GM19240 (cell line): ENCODE measurements at regions not wholly inside any gene's neighbourhood (a gene's known extent, or its start where the extent isn't known, plus 50 kb on each side); places are given as distances from the start of the nearest gene placed in this dataset.
"Not testable (repeated sequence)": the region's sequence is repeated elsewhere in the genome, so short reads cannot be mapped to it uniquely, and the experiment has no call there.

Experiments used
- DNase-seq: peaks from one replicate; pipeline ENCODE4 v3.0.0; 2011; ENCODE audit warnings: low spot score; ENCODE audit not compliant: insufficient read length

- DNase-seq, result no peak
These were observed 531.9 kb upstream of the CHD1 start for GRCh38 chr5:99460701-99461100.

GRCh38 chr5:99453196-99453595 lies 524.4 kb upstream of the CHD1 start:
- DNase-seq, result no peak

DNA sequence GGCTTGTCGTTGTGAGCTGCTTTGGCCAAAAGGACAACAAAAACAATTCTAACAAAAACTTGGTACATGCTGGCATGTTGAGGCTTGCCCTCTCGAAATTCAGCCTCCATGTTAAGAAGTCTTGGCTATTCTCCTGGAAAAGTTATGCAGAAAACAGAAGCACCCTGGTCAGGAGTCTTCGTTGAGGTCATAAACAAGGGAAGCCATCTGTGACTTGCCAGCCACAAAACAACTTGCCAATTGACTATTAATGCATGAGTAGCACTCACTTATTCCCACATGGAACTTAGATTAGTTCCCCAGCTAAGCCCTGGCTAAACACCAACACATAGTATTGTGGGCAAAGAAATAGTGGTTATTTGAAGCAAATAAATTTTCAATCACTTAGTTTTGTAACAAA lies 521.0 kb upstream of the CHD1 start:
- no peak for DNase-seq

DNA sequence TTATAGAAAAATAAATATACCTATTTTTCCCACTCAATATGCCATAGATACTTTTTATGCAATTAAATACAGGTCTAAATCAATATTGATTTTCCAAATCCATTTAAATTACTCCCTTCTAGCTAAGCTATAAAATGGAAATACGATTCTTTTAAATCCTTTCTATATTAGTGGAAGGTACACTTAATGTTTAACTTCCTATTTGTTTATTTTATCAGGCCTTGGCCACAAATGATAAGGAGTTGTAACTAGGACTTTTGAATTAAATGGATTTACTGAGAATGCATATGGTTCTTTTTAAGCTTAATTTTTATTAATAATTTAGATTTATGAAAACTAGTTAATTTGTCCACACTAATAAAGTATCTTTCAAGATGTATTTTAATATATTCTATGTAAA lies 517.0 kb upstream of the CHD1 start:
- no peak for DNase-seq

DNA sequence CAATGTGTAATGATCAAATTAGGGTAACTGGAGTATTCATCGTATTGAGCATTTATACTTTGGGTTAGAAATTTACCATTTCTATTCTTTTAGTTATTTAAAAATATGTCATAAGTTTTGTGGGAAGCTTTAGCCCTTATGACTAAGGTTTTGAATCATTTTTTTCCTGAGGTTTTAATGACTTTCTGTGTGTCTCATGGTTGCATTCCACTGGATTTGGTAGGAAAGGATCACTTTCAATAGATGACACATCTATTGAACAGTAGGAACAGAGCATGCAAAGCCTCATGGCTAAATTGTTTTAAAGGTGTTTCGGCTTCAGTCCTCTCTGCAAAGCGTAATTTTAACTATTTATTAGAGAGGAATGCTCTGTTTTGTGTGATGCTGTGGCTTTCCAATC lies 512.4 kb upstream of the CHD1 start:
- DNase-seq, result no peak

GRCh38 chr5:99438619-99439018 lies 509.8 kb upstream of the CHD1 start:
- DNase-seq, result no peak

DNA sequence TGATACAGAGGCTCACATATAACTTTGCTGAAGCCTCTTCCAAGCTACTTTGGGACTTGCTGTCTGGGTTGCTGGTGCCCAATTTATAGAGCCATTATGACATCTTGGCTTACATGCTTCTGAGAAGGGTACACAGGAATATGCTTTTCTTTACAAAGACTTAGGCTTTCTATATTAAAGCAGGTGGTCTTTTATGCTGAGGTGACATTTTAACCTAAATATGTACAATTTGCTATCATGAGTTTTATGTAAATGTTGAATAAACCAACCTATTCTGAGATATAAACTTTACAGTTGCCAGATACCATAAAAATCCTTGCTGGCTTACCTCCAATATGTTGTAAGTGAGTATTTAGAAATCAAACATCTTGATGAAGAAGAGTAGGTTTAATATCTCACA lies 509.2 kb upstream of the CHD1 start:
- no peak for DNase-seq

DNA sequence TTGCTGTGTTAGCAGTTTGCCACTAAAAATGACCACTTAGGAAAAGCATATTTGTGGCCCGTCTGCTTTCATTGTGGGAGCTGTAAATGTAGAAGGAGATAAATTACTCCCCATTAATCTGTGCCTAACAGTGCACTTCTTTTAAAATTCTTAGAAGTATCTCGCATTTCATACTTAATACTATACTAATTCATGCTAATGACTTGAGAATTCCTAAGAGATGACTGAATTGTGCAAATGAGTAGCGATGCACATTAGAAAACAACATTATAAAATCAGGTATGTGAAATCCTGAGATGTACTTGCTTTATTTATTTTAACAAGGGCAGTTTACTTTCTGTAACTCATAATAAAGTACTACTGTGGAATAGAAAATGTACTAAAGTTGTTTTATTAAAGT lies 494.6 kb upstream of the CHD1 start:
- not testable (repeated sequence) for DNase-seq

DNA sequence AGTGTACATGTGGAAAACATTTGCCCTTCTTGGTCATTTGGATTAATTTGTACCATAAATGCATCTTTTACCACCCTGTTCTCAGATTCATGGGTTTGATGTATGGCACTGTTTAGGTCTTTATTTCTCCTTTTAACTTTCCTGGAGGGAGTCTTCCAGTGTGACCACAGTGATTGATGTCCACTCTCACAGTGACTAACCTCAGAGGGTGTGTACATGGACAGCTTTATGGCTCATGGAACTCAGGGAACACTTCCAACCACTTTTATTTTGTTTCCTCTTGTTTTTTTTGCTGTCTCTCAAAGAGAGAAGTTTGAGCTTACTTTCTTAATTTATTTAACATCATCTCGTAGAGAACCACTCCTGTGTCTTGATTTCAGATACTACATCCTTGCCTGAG lies 489.8 kb upstream of the CHD1 start:
- not testable (repeated sequence) for DNase-seq

DNA sequence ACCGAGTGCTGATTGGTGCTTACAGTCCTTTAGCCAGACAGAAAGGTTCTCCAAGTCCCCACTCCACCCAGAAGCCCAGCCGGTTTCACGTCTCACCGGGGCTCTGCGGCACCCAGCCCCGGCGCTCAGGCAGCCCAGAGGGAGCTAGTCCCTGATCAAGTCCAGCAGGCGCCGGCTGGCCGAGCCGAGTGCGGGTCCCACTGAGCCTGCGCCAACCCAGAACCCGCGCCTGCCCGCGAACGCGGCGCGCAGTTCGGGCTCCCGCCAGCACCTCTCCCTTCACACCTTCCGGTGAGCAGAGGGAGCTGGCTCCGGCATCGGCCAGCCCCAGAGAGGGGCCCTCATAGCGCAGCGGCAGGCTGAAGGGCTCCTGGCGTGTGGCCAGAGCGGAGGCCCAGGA lies 481.6 kb upstream of the CHD1 start:
- not testable (repeated sequence) for DNase-seq

DNA sequence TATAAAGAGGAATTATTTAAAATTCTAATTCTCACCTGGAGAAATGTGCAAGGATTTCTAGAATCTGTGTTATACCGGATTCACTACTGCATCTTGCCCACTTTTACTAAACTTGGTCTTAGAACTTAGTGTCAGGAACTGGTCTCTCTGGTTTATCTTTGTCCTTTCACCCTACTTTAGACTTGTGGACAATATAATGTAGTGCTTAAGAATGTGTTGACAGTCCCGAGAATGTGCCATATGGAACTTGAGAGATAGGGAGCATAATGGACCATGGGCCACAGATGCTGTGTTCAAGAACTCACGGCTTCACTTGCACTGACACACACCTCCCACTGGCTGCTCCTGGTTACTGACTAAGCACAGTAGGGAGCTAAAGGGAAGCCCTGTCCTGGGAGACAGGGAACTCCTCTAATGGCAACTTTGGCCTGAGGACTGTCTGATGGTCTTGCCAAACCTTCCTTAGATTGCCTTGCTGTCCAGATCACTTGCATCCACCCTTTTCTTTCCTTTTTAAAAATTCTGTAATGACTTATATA lies 476.0 kb upstream of the CHD1 start:
- not testable (repeated sequence) for DNase-seq

DNA sequence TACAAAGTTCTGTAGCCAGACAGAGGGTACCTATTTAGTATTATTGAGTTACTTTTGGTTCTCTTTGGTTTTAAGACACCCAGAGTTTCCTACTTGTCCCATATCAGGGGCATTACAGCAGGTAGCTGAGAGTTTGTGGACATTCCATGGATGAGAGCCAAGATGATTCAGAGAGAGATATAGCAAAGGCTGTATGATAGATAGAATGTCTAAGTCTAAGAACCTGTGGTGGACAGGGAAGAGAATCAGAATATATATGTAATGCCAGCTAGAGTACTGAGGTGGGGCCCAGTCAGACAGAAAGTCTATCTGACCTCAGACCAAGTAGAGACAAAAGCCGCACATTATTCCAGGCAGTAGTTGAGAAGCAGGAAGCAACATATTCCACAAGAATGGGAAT lies 471.8 kb upstream of the CHD1 start:
- DNase-seq, result not testable (repeated sequence)

DNA sequence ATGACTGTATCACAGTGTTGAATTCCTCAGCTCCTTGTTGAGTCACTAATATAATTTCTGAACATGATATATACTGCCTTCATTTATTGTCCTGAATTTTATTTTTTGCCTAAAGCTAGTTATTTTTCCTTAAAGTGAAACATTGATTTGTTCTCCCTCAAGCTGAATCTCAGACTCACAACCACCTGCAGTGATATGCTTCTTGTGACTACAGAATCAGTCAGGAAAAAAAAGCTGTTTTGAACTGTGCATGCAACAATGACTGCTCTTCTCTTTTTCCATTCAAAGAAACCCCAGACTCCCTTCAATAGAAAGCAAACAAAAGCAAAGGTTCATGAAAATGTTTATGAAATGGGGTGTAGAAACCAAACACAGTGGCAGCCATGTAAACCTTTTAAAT lies 470.2 kb upstream of the CHD1 start:
- DNase-seq, result no peak

DNA sequence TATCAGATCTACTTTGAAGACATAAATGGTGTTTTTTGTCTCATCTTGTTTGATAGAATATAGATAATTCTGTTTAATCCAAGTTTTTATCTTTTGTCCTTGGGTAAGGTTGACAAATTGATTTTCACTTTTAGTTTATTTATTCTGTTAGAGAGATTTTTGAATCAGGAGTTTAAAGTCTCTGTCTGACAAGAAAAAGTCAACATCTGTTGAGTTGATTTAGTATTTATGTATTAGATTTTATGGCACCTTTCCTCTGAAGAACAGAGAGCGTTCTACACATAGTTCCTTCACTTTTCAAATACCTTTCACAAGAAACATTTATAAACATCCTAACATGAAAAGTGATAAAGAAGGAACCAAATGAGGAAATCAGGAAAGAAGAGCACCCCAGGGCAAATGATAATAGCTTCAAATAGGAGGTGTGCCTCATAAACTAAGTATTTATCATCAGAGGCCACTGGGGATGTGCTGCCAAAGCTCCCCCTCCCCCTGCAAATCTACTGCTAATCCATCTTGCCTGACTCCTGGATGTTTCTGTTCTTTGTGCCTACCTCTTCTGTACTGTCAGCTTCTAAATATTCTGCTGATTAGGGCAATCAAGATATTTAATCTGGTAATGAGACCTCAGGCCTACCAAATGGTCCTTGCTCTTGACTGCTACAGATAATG lies 457.7 kb upstream of the CHD1 start:
- no peak for DNase-seq

DNA sequence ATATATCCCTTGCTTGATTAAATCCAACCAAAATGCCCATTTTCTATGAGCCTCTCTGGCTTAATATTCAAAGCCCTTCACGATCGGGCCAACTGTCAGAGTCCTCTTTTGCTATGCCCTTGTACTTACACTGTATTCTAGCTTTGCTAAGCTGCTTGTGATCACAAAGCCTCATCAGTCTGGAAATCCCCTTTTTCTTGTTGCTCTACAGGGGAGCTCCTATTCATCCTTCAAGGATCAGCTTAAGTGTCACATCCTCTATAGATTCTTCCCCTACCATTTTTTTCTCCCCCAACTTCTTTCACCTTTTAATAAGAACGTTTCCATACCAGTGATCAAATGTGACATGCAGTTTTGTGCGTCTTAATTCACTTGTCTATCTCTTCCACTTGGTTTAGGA lies 450.4 kb upstream of the CHD1 start:
- no peak for DNase-seq

GRCh38 chr5:99378443-99378842 lies 449.6 kb upstream of the CHD1 start:
- DNase-seq, result no peak

DNA sequence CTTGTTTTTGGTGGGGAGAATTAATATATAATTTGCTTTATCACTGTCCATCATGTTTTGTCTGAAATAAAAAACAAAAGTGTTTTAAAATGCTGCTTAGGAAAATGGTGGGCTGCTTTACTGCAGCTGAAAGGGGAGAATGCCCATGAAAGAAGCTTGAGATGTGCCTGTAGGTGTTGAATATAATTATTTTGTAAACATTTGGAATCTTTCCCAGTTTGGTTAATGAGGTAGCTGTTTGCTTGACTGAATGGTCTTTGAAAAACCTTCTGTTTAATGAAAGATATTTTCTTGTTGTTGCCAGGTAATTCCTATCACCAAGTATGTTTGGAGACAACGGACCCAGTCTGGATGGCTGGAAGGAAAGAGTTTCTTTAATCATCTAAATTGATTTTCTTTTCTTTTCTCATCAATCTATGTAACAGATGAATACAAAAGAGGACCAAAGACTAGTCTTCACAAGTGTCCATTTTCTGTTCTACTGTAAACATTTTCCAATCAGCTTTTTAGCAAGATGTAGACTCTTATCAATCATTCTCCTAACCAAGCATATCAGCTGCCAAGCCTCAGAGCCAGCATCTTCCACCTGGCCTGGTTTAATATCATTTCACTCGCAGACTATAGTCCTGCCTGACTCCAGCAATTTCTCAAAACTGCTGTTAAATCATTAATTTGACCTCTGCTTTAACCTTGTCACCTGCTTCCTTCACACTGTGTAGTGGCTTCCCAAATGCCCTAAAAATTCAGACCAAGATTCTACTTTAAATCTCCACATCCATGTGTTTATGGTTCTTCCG lies 441.2 kb upstream of the CHD1 start:
- no peak for DNase-seq

DNA sequence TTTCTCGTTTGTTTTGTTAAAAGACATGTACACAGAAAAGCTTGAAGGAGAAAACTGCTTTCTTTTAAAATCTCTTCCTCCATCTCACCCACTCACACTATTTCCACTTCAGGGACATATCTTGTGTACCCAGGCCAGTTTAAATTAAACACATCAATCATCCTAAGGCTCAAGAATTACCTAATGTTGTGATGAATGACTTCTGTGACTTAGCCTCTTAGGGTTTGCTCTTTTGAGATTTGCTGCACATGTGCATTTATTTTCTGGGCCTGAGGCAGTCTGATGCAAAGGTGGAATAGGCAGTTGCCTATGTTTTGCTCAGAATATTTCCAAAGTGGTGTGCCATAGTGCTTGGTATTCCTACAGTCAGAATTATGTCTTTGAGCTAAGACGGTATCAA lies 439.9 kb upstream of the CHD1 start:
- no peak for DNase-seq

- no peak for DNase-seq
These were observed 427.1 kb upstream of the CHD1 start for GRCh38 chr5:99355881-99356280.

GRCh38 chr5:99349787-99350186 lies 421.0 kb upstream of the CHD1 start:
- no peak for DNase-seq

DNA sequence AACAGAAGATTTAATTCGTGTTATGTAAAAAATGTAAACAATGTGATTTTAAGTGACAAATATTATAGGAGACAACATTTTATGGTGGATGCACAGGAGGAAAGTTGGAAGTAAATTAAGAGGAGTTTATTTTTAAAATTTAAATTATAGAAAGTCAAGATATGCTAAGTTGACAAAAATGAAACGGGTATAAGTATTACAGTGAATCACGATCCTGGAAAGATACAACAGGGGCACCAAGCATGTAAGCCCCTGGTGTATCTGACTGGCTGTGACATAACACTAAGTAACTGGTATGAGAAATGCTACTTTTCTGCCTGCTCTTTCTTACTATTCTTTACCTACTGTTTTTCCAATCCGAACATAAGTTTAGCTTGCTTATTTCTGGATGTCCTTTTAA lies 419.8 kb upstream of the CHD1 start:
- DNase-seq, result no peak

DNA sequence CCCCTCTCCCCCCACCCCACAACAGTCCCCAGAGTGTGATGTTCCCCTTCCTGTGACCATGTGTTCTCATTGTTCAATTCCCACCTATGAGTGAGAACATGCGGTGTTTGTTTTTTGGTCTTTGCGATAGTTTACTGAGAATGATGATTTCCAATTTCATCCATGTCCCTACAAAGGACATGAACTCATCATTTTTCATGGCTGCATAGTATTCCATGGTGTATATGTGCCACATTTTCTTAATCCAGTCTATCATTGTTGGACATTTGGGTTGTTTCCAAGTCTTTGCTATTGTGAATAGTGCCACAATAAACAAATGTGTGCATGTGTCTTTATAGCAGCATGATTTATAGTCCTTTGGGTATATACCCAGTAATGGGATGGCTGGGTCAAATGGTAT lies 411.0 kb upstream of the CHD1 start:
- DNase-seq, result not testable (repeated sequence)

GRCh38 chr5:99334936-99335335 lies 406.1 kb upstream of the CHD1 start:
- DNase-seq, result no peak
